ENCODE measurements at regions not wholly inside any gene's neighbourhood (a gene's known extent, or its start where the extent isn't known, plus 50 kb on each side); places are given as distances from the start of the nearest gene placed in this dataset.
A peak's percentile ranks its signal among the peaks of the same experiment; 100 is the strongest.
"Not testable (repeated sequence)": the region's sequence is repeated elsewhere in the genome, so short reads cannot be mapped to it uniquely, and the experiment has no call there.

- TF ChIP-seq PAX5 (IDR thresholded peaks at IDR 0.05; ENCODE audit: insufficient read depth, low read length, severe bottlenecking) (no peak), TAF1 (IDR thresholded peaks at IDR 0.05; ENCODE audit: low read depth, low read length) (no peak), POLR2A (IDR thresholded peaks at IDR 0.05; ENCODE audit: low read depth, low read length) (no peak), POU2F2 (IDR thresholded peaks at IDR 0.05; ENCODE audit: low read depth, low read length) (no peak), SPI1 (IDR thresholded peaks at IDR 0.05; ENCODE audit: low read depth, low read length) (no peak), POLR2AphosphoS5 (IDR thresholded peaks at IDR 0.05; ENCODE audit: low read depth, low read length) (no peak)
- no peak for FAIRE-seq
These were observed 59.8 kb downstream of the ATOH1 start for GRCh38 chr4:93888308-93888707.

GRCh38 chr4:93888768-93889167 is 60.2 kb downstream of the ATOH1 start:
- FAIRE-seq (no peak), DNase-seq (ENCODE audit: insufficient read length, low spot score) (no peak)
- TF ChIP-seq PAX5 (IDR thresholded peaks at IDR 0.05; ENCODE audit: insufficient read depth, low read length, severe bottlenecking) (no peak), SPI1 (IDR thresholded peaks at IDR 0.05; ENCODE audit: low read depth, low read length) (no peak), POU2F2 (IDR thresholded peaks at IDR 0.05; ENCODE audit: low read depth, low read length) (no peak), TAF1 (IDR thresholded peaks at IDR 0.05; ENCODE audit: low read depth, low read length) (no peak)

More at GRCh38 chr4:93888308-93888707, 59.8 kb downstream of the ATOH1 start:
- DNase-seq (ENCODE audit: insufficient read length, low spot score) = no peak

GRCh38 chr4:93891244-93891643 is 62.7 kb downstream of the ATOH1 start:
- no peak for FAIRE-seq
- DNase-seq (ENCODE audit: insufficient read length, low spot score) = no peak
- TF ChIP-seq SPI1 (IDR thresholded peaks at IDR 0.05; ENCODE audit: low read depth, low read length) = no peak
- TF ChIP-seq PAX5 (IDR thresholded peaks at IDR 0.05; ENCODE audit: insufficient read depth, low read length, severe bottlenecking) = no peak
- no peak for TF ChIP-seq POU2F2 (IDR thresholded peaks at IDR 0.05; ENCODE audit: low read depth, low read length)
- TF ChIP-seq POLR2A (IDR thresholded peaks at IDR 0.05; ENCODE audit: low read depth, low read length) = no peak
- no peak for TF ChIP-seq POLR2AphosphoS5 (IDR thresholded peaks at IDR 0.05; ENCODE audit: low read depth, low read length)
- no peak for TF ChIP-seq TAF1 (IDR thresholded peaks at IDR 0.05; ENCODE audit: low read depth, low read length)

GRCh38 chr4:93894995-93895394 is 66.4 kb downstream of the ATOH1 start:
- no peak for FAIRE-seq
- TF ChIP-seq SPI1 (IDR thresholded peaks at IDR 0.05; ENCODE audit: low read depth, low read length) = no peak
- no peak for TF ChIP-seq TAF1 (IDR thresholded peaks at IDR 0.05; ENCODE audit: low read depth, low read length)
- no peak for TF ChIP-seq POLR2A (IDR thresholded peaks at IDR 0.05; ENCODE audit: low read depth, low read length)
- no peak for TF ChIP-seq POLR2AphosphoS5 (IDR thresholded peaks at IDR 0.05; ENCODE audit: low read depth, low read length)
- no peak for TF ChIP-seq POU2F2 (IDR thresholded peaks at IDR 0.05; ENCODE audit: low read depth, low read length)
- no peak for TF ChIP-seq PAX5 (IDR thresholded peaks at IDR 0.05; ENCODE audit: insufficient read depth, low read length, severe bottlenecking)
- DNase-seq (ENCODE audit: insufficient read length, low spot score) = no peak

GRCh38 chr4:93896516-93896915 is 68.0 kb downstream of the ATOH1 start:
- FAIRE-seq = no peak
- TF ChIP-seq POLR2AphosphoS5 (IDR thresholded peaks at IDR 0.05; ENCODE audit: low read depth, low read length) (no peak), TAF1 (IDR thresholded peaks at IDR 0.05; ENCODE audit: low read depth, low read length) (no peak), POLR2A (IDR thresholded peaks at IDR 0.05; ENCODE audit: low read depth, low read length) (no peak), PAX5 (IDR thresholded peaks at IDR 0.05; ENCODE audit: insufficient read depth, low read length, severe bottlenecking) (no peak), POU2F2 (IDR thresholded peaks at IDR 0.05; ENCODE audit: low read depth, low read length) (no peak), SPI1 (IDR thresholded peaks at IDR 0.05; ENCODE audit: low read depth, low read length) (no peak)
- no peak for DNase-seq (ENCODE audit: insufficient read length, low spot score)

- peak; percentile 47 for FAIRE-seq
- no peak for TF ChIP-seq POLR2A (IDR thresholded peaks at IDR 0.05; ENCODE audit: low read depth, low read length)
- TF ChIP-seq POU2F2 (IDR thresholded peaks at IDR 0.05; ENCODE audit: low read depth, low read length) = no peak
- no peak for TF ChIP-seq SPI1 (IDR thresholded peaks at IDR 0.05; ENCODE audit: low read depth, low read length)
- TF ChIP-seq TAF1 (IDR thresholded peaks at IDR 0.05; ENCODE audit: low read depth, low read length) = no peak
- no peak for TF ChIP-seq PAX5 (IDR thresholded peaks at IDR 0.05; ENCODE audit: insufficient read depth, low read length, severe bottlenecking)
- TF ChIP-seq POLR2AphosphoS5 (IDR thresholded peaks at IDR 0.05; ENCODE audit: low read depth, low read length) = no peak
- DNase-seq (ENCODE audit: insufficient read length, low spot score) = peak; percentile 5
These were observed 69.0 kb downstream of the ATOH1 start for GRCh38 chr4:93897559-93897958.

- TF ChIP-seq POU2F2 (IDR thresholded peaks at IDR 0.05; ENCODE audit: low read depth, low read length) (no peak), PAX5 (IDR thresholded peaks at IDR 0.05; ENCODE audit: insufficient read depth, low read length, severe bottlenecking) (no peak), POLR2AphosphoS5 (IDR thresholded peaks at IDR 0.05; ENCODE audit: low read depth, low read length) (no peak), TAF1 (IDR thresholded peaks at IDR 0.05; ENCODE audit: low read depth, low read length) (no peak), POLR2A (IDR thresholded peaks at IDR 0.05; ENCODE audit: low read depth, low read length) (no peak), SPI1 (IDR thresholded peaks at IDR 0.05; ENCODE audit: low read depth, low read length) (no peak)
- FAIRE-seq = no peak
- DNase-seq (ENCODE audit: insufficient read length, low spot score) = no peak
These were observed 80.2 kb downstream of the ATOH1 start for GRCh38 chr4:93908778-93909177.

- DNase-seq (ENCODE audit: insufficient read length, low spot score) (no peak), FAIRE-seq (no peak)
- TF ChIP-seq POLR2A (IDR thresholded peaks at IDR 0.05; ENCODE audit: low read depth, low read length) (no peak), SPI1 (IDR thresholded peaks at IDR 0.05; ENCODE audit: low read depth, low read length) (no peak), POLR2AphosphoS5 (IDR thresholded peaks at IDR 0.05; ENCODE audit: low read depth, low read length) (no peak), TAF1 (IDR thresholded peaks at IDR 0.05; ENCODE audit: low read depth, low read length) (no peak), POU2F2 (IDR thresholded peaks at IDR 0.05; ENCODE audit: low read depth, low read length) (no peak), PAX5 (IDR thresholded peaks at IDR 0.05; ENCODE audit: insufficient read depth, low read length, severe bottlenecking) (no peak)
These were observed 83.1 kb downstream of the ATOH1 start for GRCh38 chr4:93911671-93912070.

- TF ChIP-seq POLR2AphosphoS5 (IDR thresholded peaks at IDR 0.05; ENCODE audit: low read depth, low read length) = no peak
- TF ChIP-seq TAF1 (IDR thresholded peaks at IDR 0.05; ENCODE audit: low read depth, low read length) = no peak
- TF ChIP-seq PAX5 (IDR thresholded peaks at IDR 0.05; ENCODE audit: insufficient read depth, low read length, severe bottlenecking) = no peak
- no peak for TF ChIP-seq POLR2A (IDR thresholded peaks at IDR 0.05; ENCODE audit: low read depth, low read length)
- no peak for TF ChIP-seq SPI1 (IDR thresholded peaks at IDR 0.05; ENCODE audit: low read depth, low read length)
- no peak for TF ChIP-seq POU2F2 (IDR thresholded peaks at IDR 0.05; ENCODE audit: low read depth, low read length)
- DNase-seq (ENCODE audit: insufficient read length, low spot score) = no peak
- FAIRE-seq = no peak
These were observed 83.6 kb downstream of the ATOH1 start for GRCh38 chr4:93912146-93912545.

- no peak for DNase-seq (ENCODE audit: insufficient read length, low spot score)
- TF ChIP-seq PAX5 (IDR thresholded peaks at IDR 0.05; ENCODE audit: insufficient read depth, low read length, severe bottlenecking) = no peak
- no peak for TF ChIP-seq POLR2AphosphoS5 (IDR thresholded peaks at IDR 0.05; ENCODE audit: low read depth, low read length)
- TF ChIP-seq SPI1 (IDR thresholded peaks at IDR 0.05; ENCODE audit: low read depth, low read length) = no peak
- TF ChIP-seq POLR2A (IDR thresholded peaks at IDR 0.05; ENCODE audit: low read depth, low read length) = no peak
- no peak for TF ChIP-seq POU2F2 (IDR thresholded peaks at IDR 0.05; ENCODE audit: low read depth, low read length)
- no peak for TF ChIP-seq TAF1 (IDR thresholded peaks at IDR 0.05; ENCODE audit: low read depth, low read length)
These were observed 90.3 kb downstream of the ATOH1 start for GRCh38 chr4:93918856-93919255.

GRCh38 chr4:93923570-93923969 is 95.0 kb downstream of the ATOH1 start:
- DNase-seq (ENCODE audit: insufficient read length, low spot score) = not testable (repeated sequence)

More at GRCh38 chr4:93918856-93919255, 90.3 kb downstream of the ATOH1 start:
- no peak for FAIRE-seq

More at GRCh38 chr4:93923570-93923969, 95.0 kb downstream of the ATOH1 start:
- FAIRE-seq = not testable (repeated sequence)

Measured in GM12891 (cell line).